ENCODE measurements at regions not wholly inside any gene's neighbourhood (a gene's known extent, or its start where the extent isn't known, plus 50 kb on each side); places are given as distances from the start of the nearest gene placed in this dataset.
"Not testable (repeated sequence)": the region's sequence is repeated elsewhere in the genome, so short reads cannot be mapped to it uniquely, and the experiment has no call there.

DNA sequence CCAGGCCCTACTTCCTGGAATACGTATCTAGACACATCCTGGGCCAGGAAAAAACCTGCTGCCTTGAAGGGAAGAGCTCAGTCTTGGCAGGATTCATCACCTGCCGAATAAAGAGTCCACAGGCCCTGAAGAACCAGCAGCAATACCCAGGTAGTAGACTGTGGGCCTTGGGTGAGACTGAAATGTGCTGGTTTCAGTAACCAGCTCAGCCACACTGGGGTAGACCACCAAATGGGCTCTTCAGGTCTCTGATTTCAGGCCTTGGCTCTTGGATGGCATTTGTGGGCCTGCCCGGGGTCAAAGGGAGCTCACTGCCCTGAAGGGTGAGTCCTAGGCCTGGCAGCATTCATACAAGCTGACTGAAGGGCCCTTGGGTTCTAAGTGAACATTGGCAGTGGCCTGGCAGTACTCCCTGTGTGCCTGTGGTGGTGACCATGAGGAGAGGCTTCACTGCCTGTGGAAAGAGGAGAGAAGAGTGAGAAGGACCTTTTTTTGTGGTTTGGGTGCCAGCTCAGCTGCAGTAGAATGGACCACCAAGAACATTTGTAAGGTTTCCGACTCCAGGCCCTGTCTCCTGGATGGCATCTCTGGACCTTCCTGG is 175.1 kb downstream of the ANKRD30B start:
- Mint-ChIP-seq H3K4me1 (ENCODE audit: low read depth) (no peaks in the 10 kb centered on the region), H3K27ac (no peak overlapping the region), H3K36me3 (ENCODE audit: insufficient read depth in 2 of 2) (no peaks in the 10 kb centered on the region), H3K27me3 (ENCODE audit: low read depth) (no peaks in the 10 kb centered on the region), H3K9me3 (no peaks in the 10 kb centered on the region), H3K4me3 (no peak overlapping the region)
- ATAC-seq (replicated peaks in 1 of 2) (no peak), DNase-seq (no peak)

DNA sequence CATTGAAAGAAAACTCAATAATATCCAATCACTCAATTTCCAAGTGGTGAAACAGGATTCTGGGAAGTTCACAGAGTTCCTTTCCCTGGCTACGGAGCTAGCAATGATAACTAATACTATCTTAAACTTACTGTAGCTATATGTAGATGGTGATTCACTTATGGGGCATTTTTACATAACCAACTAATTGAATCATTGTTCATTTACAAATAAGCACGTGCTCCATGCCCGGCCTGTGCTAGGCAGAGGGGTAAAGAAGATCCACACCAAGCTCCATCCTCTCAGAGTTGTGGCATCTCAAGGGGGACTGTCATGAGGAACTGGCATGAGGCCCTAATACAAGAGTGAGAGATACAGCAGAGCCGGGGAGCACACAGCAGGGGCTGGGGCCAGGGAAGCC is 176.3 kb downstream of the ANKRD30B start:
- no peaks in the 10 kb centered on the region for H3K4me1 Mint-ChIP-seq (ENCODE audit: low read depth)
- no peak overlapping the region for H3K27ac Mint-ChIP-seq
- no peaks in the 10 kb centered on the region for H3K27me3 Mint-ChIP-seq (ENCODE audit: low read depth)
- no peak overlapping the region for H3K4me3 Mint-ChIP-seq
- H3K36me3 Mint-ChIP-seq (ENCODE audit: insufficient read depth in 2 of 2): no peaks in the 10 kb centered on the region
- no peaks in the 10 kb centered on the region for H3K9me3 Mint-ChIP-seq
- DNase-seq (no peak), ATAC-seq (replicated peaks in 1 of 2) (no peak)

DNA sequence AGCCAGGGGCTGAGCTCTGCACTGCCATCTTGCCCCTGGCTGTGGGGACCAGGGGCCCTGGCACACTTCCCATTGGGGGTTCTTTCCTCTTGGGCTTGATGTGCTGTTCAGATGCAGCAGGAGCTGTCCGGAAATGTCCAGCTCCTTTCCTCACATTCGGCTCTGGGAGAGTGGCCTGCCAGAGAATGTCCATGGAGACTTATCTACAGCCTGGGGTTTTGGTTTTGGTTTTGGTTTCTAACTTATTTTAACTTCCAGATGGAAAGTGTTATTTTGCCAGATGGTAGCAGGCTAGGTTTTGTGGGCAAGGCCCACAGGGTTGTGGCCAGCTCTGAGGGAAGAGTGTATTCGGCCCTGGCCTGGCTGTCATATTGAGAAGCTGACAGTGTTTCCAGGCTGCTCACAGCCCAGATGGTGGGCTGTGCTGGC is 177.3 kb downstream of the ANKRD30B start:
- H3K27me3 Mint-ChIP-seq (ENCODE audit: low read depth): no peaks in the 10 kb centered on the region

DNA sequence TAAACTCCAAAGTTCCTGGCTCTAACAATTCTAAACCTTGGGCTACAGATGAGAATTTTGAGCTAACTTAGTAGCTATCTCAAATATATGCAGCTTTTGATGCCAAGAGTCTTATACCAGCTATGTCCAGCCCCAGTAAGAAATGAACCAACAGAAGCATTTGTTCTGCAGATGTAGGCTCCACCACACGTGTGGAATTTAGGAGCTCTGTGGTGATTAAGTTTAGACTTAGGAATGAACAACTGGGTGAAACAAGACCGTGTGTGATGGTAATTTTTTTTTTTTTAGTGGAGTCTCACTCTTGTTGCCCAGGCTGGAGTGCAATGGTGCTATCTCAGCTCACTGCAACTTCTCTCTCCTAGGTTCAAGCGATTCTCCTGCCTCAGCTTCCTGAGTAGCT is 179.7 kb downstream of the ANKRD30B start:
- Mint-ChIP-seq H3K27ac (no peak overlapping the region), H3K4me3 (no peak overlapping the region), H3K9me3 (no peaks in the 10 kb centered on the region), H3K27me3 (ENCODE audit: low read depth) (no peaks in the 10 kb centered on the region), H3K36me3 (ENCODE audit: insufficient read depth in 2 of 2) (no peaks in the 10 kb centered on the region), H3K4me1 (ENCODE audit: low read depth) (no peaks in the 10 kb centered on the region)
- DNase-seq (no peak), ATAC-seq (replicated peaks in 1 of 2) (no peak)

More for the DNA sequence above, 177.3 kb downstream of the ANKRD30B start:
- Mint-ChIP-seq H3K27ac (no peak overlapping the region), H3K9me3 (no peaks in the 10 kb centered on the region), H3K36me3 (ENCODE audit: insufficient read depth in 2 of 2) (no peaks in the 10 kb centered on the region), H3K4me1 (ENCODE audit: low read depth) (no peaks in the 10 kb centered on the region), H3K4me3 (no peak overlapping the region)
- DNase-seq (no peak), ATAC-seq (replicated peaks in 1 of 2) (no peak)

DNA sequence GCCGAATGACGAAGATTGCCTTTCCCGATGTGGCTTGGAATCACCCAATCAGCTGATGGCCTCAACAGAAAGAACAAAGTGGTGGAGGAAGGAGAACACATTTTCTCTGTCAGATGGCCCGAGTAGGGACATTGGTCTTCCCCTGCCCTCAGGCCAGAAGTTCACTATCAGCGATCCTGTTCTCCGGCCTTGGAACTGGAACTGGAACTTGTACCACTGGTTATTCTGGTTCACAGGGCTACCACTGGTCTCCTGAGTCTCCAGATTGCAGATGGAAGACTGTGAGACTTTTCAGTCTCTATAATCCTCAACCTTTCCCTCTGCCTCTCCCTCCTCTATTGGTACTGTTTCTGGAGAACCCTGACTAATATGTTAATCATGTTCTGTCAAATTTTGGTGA is 180.4 kb downstream of the ANKRD30B start:
- Mint-ChIP-seq H3K9me3 (no peaks in the 10 kb centered on the region), H3K4me3 (no peak overlapping the region), H3K27me3 (ENCODE audit: low read depth) (no peaks in the 10 kb centered on the region), H3K36me3 (ENCODE audit: insufficient read depth in 2 of 2) (no peaks in the 10 kb centered on the region), H3K4me1 (ENCODE audit: low read depth) (no peaks in the 10 kb centered on the region), H3K27ac (no peak overlapping the region)
- ATAC-seq (replicated peaks in 1 of 2) (no peak), DNase-seq (no peak)

DNA sequence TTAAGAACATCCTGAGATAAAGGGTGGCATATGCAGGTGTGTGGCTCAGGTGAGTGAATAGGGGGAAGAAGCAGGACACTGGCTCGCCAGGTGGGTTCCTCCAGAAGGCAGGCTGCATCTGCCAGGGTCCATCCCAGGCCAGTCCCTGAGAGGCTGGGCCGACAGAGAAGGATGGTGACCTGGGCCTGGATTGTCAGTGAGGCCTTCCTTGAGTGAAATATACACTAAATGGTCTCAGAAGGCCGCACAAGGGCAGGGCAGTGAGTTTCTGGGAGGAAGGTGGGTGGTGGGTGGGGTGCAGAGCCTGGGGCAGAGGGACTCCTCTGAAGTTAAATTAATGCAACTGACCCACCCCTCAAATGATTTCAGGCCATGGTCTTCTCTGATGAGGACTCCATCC is 182.1 kb downstream of the ANKRD30B start:
- H3K9me3 Mint-ChIP-seq: no peaks in the 10 kb centered on the region
- H3K27ac Mint-ChIP-seq: no peak overlapping the region
- no peak for DNase-seq
- no peaks in the 10 kb centered on the region for H3K4me1 Mint-ChIP-seq (ENCODE audit: low read depth)
- H3K36me3 Mint-ChIP-seq (ENCODE audit: insufficient read depth in 2 of 2): no peaks in the 10 kb centered on the region
- no peak for ATAC-seq (replicated peaks in 1 of 2)
- no peaks in the 10 kb centered on the region for H3K27me3 Mint-ChIP-seq (ENCODE audit: low read depth)
- no peak overlapping the region for H3K4me3 Mint-ChIP-seq

DNA sequence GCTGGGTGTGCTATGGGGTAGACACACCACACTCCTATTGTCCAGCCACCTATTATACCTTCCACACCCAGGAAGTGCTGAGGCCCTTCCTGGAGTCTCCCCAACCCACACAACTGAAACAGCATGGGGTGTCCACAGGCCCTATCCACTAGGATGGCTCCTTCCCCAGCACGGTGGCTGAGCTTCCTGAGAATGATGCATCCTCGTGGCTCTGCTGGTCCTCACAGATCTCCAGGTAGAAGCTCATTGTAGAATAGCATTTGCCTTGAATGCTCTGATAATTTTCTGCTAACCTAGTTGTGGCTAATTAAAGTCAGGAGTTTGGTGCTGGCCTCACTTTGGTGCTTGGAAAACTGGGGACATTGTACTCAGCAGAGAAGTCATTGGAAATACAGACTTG is 182.6 kb downstream of the ANKRD30B start:
- no peaks in the 10 kb centered on the region for H3K27me3 Mint-ChIP-seq (ENCODE audit: low read depth)
- H3K4me1 Mint-ChIP-seq (ENCODE audit: low read depth): no peaks in the 10 kb centered on the region
- ATAC-seq (replicated peaks in 1 of 2) (no peak), DNase-seq (no peak)
- no peaks in the 10 kb centered on the region for H3K36me3 Mint-ChIP-seq (ENCODE audit: insufficient read depth in 2 of 2)
- no peak overlapping the region for H3K4me3 Mint-ChIP-seq
- H3K9me3 Mint-ChIP-seq: no peaks in the 10 kb centered on the region
- H3K27ac Mint-ChIP-seq: no peak overlapping the region

DNA sequence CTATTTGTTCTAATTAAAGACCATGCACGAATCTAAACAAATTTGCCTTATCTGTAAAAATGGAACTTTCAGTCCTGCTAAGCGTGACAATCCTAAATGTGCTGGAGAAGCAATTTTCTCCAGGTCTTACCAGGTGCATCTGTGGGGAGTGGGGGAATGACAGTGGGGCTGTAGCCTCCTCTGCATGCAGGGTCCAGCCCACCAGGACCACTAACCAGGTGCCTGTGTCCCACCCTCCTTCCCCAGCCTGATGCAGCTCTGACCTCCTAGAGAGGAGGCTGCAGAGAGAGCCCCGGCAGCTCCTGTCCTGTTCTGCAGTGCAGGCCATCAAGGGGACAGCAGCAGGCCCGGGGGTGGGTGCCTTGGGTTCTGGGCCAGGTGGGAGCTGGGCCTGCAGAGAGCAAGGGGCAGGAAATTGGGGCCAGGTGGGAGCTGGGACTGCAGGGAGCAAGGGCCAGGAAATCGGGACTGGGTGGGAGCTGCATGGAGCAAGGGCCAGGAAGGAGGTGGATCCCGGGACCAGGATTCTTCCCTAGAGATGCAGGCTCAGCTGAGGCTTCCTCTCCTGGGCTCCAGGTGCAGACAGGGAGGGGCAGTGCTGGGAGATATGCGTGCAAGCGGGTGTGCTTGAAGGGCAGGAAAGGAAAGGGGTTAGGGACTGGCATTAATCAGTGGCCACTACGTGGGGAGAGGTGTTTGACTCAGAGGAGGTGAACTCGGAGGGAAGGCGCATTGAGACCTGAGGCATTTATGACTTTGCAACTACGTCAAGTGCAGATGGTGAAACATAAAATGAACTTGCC is 185.3 kb downstream of the ANKRD30B start:
- H3K27me3 Mint-ChIP-seq (ENCODE audit: low read depth): no peaks in the 10 kb centered on the region
- no peaks in the 10 kb centered on the region for H3K4me1 Mint-ChIP-seq (ENCODE audit: low read depth)
- DNase-seq (no peak), ATAC-seq (replicated peaks in 1 of 2) (no peak)
- H3K27ac Mint-ChIP-seq: no peak overlapping the region
- H3K36me3 Mint-ChIP-seq (ENCODE audit: insufficient read depth in 2 of 2): no peaks in the 10 kb centered on the region
- no peak overlapping the region for H3K4me3 Mint-ChIP-seq
- H3K9me3 Mint-ChIP-seq: no peaks in the 10 kb centered on the region

DNA sequence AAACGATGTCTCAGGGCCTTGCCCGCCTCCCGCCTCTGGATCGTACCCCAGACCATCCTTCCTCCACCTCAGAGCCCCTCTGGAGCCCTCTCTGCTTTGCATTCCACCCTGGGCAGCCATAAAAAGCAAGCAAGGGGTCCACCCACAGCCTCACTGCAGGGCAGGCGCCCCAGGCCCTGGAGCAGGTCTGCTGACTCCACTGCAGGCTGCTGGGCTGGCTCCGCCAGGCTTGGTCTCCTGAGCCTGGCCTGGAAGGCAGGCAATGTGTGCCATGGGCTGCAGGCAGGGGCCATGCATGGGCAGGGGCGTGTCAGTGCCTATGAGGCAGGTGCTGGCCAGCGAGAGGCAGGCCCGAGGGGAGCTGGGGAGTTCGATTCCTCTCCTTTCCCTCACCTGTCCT is 186.0 kb downstream of the ANKRD30B start:
- no peak overlapping the region for H3K27ac Mint-ChIP-seq

DNA sequence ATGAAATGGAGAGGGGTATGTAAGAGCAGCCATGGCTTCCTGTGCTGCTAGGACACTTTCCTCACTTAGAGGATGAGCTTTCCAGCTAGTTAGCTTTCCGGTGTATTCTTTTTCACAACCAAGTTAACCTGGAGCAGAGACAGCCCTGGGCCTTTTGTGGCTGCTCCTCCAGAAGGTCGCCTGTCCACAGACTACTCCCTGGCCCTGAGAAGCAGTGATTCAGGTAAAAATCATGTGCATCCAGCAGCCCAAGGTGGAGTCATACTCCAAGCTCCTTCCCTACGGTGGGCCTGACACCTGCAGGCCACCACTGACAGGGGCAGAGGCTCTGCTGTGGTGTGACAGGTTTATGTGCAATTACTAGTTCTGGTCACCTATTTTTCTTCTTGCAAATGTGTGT is 187.2 kb downstream of the ANKRD30B start:
- no peaks in the 10 kb centered on the region for H3K9me3 Mint-ChIP-seq
- no peak for DNase-seq
- no peak overlapping the region for H3K4me3 Mint-ChIP-seq
- no peaks in the 10 kb centered on the region for H3K36me3 Mint-ChIP-seq (ENCODE audit: insufficient read depth in 2 of 2)
- no peaks in the 10 kb centered on the region for H3K4me1 Mint-ChIP-seq (ENCODE audit: low read depth)
- ATAC-seq (replicated peaks in 1 of 2): no peak
- H3K27me3 Mint-ChIP-seq (ENCODE audit: low read depth): no peaks in the 10 kb centered on the region
- H3K27ac Mint-ChIP-seq: no peak overlapping the region

More for the DNA sequence above, 186.0 kb downstream of the ANKRD30B start:
- Mint-ChIP-seq H3K36me3 (ENCODE audit: insufficient read depth in 2 of 2) (no peaks in the 10 kb centered on the region), H3K4me1 (ENCODE audit: low read depth) (no peaks in the 10 kb centered on the region), H3K4me3 (no peak overlapping the region), H3K9me3 (no peaks in the 10 kb centered on the region), H3K27me3 (ENCODE audit: low read depth) (no peaks in the 10 kb centered on the region)
- ATAC-seq (replicated peaks in 1 of 2) (no peak), DNase-seq (no peak)

DNA sequence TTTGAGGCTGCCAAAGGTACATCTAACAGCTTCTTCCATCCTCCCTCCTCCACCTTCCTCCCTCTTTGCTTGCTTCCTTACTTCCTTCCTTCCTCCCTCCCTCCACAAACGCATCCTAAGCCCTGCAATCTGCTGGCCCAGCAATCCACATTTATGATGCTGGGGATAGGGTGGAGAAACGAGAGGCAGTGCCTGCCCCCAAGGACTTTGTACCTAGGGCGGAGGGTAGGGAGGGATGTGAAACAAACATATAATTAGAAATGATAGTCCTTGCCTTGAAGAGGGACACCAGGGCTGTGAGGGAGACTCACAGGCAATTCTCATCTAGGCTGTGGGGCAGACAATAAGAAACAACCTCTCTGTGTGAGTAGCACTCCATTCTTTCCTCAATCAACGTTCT is 188.3 kb downstream of the ANKRD30B start:
- no peaks in the 10 kb centered on the region for H3K36me3 Mint-ChIP-seq (ENCODE audit: insufficient read depth in 2 of 2)
- H3K27ac Mint-ChIP-seq: no peak overlapping the region
- H3K27me3 Mint-ChIP-seq (ENCODE audit: low read depth): no peaks in the 10 kb centered on the region
- H3K9me3 Mint-ChIP-seq: no peaks in the 10 kb centered on the region
- ATAC-seq (replicated peaks in 1 of 2) (no peak), DNase-seq (no peak)
- H3K4me3 Mint-ChIP-seq: no peak overlapping the region
- H3K4me1 Mint-ChIP-seq (ENCODE audit: low read depth): no peaks in the 10 kb centered on the region

DNA sequence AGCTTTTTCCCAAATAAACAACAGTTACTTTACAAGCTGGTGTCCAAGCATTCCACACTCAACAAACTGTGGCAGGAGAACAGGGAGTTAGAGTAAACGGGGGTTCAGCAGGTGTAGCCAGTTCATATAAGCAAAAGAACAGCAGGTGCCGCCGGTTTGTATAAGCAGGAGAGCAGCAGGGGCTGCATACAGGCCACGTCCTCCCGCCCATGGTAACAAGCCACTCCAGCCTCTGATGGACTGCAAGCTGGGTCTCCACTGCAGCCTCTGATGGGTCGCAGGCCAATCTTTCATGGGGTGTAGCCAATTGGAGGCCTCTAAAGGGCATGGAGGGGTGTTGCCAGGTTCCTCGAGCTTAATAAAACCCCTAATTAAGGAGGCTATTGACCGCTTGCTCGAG is 189.3 kb downstream of the ANKRD30B start:
- H3K4me3 Mint-ChIP-seq: no peak overlapping the region
- no peaks in the 10 kb centered on the region for H3K36me3 Mint-ChIP-seq (ENCODE audit: insufficient read depth in 2 of 2)
- no peak for ATAC-seq (replicated peaks in 1 of 2)
- H3K27me3 Mint-ChIP-seq (ENCODE audit: low read depth): no peaks in the 10 kb centered on the region
- no peak for DNase-seq
- H3K4me1 Mint-ChIP-seq (ENCODE audit: low read depth): no peaks in the 10 kb centered on the region
- no peaks in the 10 kb centered on the region for H3K9me3 Mint-ChIP-seq
- H3K27ac Mint-ChIP-seq: no peak overlapping the region

DNA sequence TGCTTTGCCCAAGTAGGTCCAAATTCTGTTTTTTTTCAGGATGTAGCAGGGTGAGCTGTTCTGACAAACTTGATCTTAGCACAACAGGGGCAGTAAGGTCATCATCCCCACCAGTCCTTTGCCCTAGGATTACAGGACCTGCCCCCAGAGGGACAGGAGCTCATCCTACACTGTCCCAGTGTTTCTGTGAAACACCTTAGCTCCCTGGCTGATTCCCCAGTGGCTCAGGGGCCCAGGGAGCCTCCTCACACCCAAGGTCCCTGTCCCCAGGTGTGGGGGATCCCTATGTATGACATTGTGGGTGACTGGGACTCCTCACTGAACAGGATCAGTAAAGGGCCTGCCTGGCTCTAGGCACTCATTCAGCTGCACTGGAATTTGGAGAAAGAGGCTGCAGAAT is 191.2 kb downstream of the ANKRD30B start:
- Mint-ChIP-seq H3K27me3 (ENCODE audit: low read depth) (no peaks in the 10 kb centered on the region), H3K4me1 (ENCODE audit: low read depth) (no peaks in the 10 kb centered on the region), H3K27ac (no peak overlapping the region), H3K36me3 (ENCODE audit: insufficient read depth in 2 of 2) (no peaks in the 10 kb centered on the region), H3K9me3 (no peaks in the 10 kb centered on the region), H3K4me3 (no peak overlapping the region)
- ATAC-seq (replicated peaks in 1 of 2) (no peak), DNase-seq (no peak)

DNA sequence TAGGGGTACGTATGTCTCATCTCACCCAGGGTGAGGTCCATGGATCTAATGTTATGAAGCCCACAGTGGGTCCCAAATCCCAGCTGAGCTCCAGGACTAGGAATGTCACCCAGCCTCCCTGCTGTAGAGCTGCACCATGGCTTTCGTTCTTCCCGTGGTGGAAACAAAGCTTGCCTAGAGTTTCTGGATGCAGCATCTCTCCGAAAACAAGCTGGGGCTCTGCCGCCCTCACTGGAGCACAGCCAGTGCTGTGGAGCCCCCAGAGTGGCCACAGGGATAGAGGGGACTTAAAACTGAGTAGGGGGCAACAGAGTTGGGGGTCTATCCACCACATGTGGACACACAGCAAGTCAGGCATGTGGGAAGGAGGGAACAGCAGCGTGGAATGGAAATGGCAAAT is 192.1 kb downstream of the ANKRD30B start:
- not testable (repeated sequence) for DNase-seq; H3K27ac Mint-ChIP-seq; H3K36me3 Mint-ChIP-seq (ENCODE audit: insufficient read depth in 2 of 2); H3K27me3 Mint-ChIP-seq (ENCODE audit: low read depth); H3K4me3 Mint-ChIP-seq; ATAC-seq (replicated peaks in 1 of 2); H3K4me1 Mint-ChIP-seq (ENCODE audit: low read depth); H3K9me3 Mint-ChIP-seq
